ENCODE measurements at regions not wholly inside any gene's neighbourhood (a gene's known extent, or its start where the extent isn't known, plus 50 kb on each side); places are given as distances from the start of the nearest gene placed in this dataset.

DNA sequence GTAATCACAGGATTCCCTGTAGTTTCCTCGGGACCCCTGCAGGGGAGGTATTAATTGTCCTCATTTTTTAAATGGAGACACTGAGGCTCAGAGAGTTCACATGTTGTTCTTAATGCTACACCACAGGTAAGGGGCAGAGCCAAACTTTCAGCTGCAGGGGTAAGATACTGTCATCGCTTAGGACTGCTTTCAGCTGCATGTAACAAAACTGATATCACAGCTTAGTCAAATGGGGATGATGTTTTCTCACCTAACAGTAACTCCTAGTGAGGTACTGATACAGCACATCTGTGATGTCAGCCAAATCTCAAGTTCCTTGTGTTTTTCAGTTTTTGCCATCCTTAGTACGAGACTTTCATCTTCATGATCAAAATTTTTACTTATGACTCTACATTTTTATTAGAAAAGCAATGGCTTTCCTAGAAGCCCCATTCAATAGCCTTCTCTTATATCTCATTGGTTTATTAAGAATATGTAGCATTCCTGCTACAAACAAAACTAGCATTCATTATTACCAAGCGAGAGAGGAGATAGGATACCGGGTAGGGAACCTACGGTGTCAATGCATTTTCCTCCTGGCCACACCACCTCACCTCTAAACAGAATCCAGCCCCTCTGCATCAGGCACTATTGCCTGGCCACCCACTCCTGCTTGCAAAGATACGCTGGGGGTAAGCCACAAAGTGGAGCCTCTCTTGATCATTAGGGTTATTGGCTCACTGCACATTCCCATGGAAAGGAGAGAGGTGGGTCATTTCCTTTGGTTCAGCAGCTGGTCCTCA lies 557.5 kb downstream of the CD83 start:
- TF ChIP-seq, protein P1, sequence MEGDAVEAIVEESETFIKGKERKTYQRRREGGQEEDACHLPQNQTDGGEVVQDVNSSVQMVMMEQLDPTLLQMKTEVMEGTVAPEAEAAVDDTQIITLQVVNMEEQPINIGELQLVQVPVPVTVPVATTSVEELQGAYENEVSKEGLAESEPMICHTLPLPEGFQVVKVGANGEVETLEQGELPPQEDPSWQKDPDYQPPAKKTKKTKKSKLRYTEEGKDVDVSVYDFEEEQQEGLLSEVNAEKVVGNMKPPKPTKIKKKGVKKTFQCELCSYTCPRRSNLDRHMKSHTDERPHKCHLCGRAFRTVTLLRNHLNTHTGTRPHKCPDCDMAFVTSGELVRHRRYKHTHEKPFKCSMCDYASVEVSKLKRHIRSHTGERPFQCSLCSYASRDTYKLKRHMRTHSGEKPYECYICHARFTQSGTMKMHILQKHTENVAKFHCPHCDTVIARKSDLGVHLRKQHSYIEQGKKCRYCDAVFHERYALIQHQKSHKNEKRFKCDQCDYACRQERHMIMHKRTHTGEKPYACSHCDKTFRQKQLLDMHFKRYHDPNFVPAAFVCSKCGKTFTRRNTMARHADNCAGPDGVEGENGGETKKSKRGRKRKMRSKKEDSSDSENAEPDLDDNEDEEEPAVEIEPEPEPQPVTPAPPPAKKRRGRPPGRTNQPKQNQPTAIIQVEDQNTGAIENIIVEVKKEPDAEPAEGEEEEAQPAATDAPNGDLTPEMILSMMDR (IDR thresholded peaks at IDR 0.05; ENCODE audit: borderline replicate concordance): no peak
- DNase-seq: no peak
- Histone ChIP-seq H3K27ac (replicated peaks) (no peak overlapping the region), H3K27me3 (ENCODE audit: low read depth) (no peaks in the 10 kb centered on the region), H3K4me1 (peaks cover 13% of the 10 kb centered on the region), H3K36me3 (no peaks in the 10 kb centered on the region), H3K9me3 (replicated peaks) (no peaks in the 10 kb centered on the region), H3K4me3 (no peak overlapping the region)
- intact Hi-C loops (cut with micrococcal nuclease): no loop called here

DNA sequence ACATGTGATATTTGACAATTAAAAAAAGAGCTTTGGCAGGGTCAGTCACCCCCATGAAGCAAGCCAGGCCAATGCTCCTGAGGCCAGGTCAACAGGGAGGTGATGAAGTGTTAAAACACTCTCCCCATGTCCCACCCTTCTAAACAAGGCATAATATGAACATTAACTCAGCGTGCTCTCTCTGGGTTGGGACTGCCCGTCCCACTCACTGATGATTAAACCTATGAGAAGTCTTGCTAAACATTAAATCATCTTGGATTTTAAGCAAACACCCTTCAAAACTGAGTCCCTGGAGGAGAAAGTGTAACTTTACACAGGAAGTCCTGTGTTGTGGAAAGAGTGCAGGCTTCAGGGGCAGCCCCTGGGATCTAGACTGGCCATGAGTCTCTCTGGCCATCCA lies 558.5 kb downstream of the CD83 start:
- no peak for DNase-seq
- intact Hi-C loops (cut with micrococcal nuclease): no loop called here
- Histone ChIP-seq H3K4me1 (peaks cover 8% of the 10 kb centered on the region), H3K27me3 (ENCODE audit: low read depth) (no peaks in the 10 kb centered on the region), H3K9me3 (replicated peaks) (no peaks in the 10 kb centered on the region), H3K4me3 (no peak overlapping the region), H3K27ac (replicated peaks) (no peak overlapping the region), H3K36me3 (no peaks in the 10 kb centered on the region)
- TF ChIP-seq, protein P1 (IDR thresholded peaks at IDR 0.05; ENCODE audit: borderline replicate concordance): no peak

DNA sequence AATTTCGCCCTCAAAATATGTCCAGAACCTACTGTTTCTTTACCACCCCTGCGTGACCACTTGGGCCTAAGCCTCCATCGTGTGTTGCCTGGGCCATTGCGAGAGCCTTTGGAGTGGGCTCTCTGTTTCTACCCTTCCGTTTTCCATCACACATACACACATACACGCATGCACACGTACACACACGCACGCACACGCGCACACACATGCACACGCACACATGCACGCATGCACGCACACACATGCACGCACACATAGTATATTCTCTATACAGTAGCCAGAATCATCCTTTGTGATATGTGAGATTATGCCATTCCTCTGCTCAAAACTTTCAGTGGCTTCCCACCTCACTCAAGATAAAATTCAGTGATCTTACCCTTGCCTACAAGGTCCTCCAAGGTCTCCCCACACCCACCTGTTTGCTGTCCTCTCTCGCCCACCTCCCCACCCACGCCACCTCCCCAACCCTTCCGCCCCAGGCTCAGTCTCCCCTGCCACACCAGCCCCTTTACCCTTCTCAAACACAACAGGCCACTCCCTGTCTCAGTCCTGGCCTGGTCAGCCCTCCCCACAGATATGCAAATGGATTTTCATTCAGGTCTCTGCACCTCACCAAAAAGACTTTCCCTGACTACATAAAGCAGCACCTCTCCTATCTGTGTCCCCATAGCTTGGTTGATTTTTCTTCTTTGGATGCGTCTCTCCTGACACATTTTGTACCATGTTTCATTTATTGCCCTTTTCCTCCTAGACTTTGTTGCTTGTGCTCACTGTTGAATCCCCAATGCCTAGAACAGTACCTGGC lies 559.6 kb downstream of the CD83 start:
- TF ChIP-seq, protein P1 (IDR thresholded peaks at IDR 0.05; ENCODE audit: borderline replicate concordance): no peak

DNA sequence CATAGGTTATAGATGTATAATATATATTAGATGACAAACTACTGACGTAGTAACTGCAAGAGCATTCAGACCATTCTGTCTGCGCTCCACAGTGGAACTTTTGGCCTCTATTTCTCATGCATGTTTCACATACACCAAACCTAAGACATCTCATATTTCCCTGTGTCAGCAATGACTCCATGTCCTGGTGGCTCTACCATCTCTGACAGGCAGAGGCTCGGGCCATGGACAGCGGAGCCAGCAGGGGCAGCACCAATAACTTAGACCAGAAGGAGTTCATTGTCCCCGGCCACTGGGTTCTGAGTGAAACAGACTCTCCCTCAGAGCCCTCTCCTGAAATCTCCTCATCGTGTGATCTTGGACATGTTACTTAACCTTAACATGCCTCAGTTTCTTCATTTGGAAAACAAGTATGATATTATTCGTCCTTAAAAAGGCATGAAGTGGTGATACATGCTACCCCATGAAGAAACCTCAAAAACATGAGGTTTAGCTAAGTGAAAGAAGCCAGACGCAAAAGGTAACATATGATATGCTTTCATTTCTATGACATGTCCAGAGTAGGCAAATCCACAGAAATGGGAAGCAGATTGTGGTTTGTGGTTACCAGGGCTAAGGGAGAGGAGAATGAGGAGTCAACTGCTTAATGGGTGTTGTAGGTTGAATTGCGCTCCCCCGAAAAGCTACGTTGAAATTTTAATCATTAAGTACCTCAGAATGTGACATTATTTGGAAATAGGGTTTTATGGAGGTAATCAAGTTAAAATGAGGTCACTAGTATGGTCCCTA lies 564.0 kb upstream of the JARID2 start:
- no peaks in the 10 kb centered on the region for H3K27me3 ChIP-seq (ENCODE audit: low read depth)
- no peak overlapping the region for H3K4me3 ChIP-seq
- H3K27ac ChIP-seq (replicated peaks): no peak overlapping the region
- H3K4me1 ChIP-seq: no peaks in the 10 kb centered on the region
- no peak for DNase-seq
- TF ChIP-seq, protein P1 (IDR thresholded peaks at IDR 0.05; ENCODE audit: borderline replicate concordance): no peak
- intact Hi-C loops (cut with micrococcal nuclease): no loop called here
- H3K9me3 ChIP-seq (replicated peaks): no peaks in the 10 kb centered on the region
- H3K36me3 ChIP-seq: no peaks in the 10 kb centered on the region

More for the DNA sequence above, 559.6 kb downstream of the CD83 start:
- intact Hi-C loops (cut with micrococcal nuclease): no loop called here
- DNase-seq: no peak
- Histone ChIP-seq H3K36me3 (no peaks in the 10 kb centered on the region), H3K9me3 (replicated peaks) (no peaks in the 10 kb centered on the region), H3K4me3 (no peak overlapping the region), H3K27me3 (ENCODE audit: low read depth) (no peaks in the 10 kb centered on the region), H3K4me1 (no peaks in the 10 kb centered on the region), H3K27ac (replicated peaks) (no peak overlapping the region)

DNA sequence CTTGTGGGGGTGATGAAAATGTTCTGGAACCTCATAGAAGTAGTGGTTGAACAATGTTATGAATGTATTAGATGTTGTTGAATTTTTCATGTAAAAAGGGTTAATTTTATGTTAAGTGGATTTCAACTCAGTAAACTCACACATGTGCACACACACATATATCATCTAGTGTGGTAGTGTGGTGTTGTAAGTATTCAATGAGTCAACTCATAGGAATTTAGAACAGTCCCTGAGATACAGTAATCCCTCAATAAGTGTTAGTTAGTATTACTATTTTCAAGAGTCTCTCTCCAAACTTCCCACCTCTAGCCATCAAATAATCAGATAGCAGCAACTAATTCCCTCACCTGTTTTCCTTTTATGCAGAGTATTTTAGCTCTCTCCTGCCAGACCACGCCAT lies 563.1 kb upstream of the JARID2 start:
- Histone ChIP-seq H3K27me3 (ENCODE audit: low read depth) (no peaks in the 10 kb centered on the region), H3K36me3 (no peaks in the 10 kb centered on the region), H3K4me1 (no peaks in the 10 kb centered on the region), H3K4me3 (no peak overlapping the region), H3K9me3 (replicated peaks) (no peaks in the 10 kb centered on the region), H3K27ac (replicated peaks) (no peak overlapping the region)
- intact Hi-C loops (cut with micrococcal nuclease): no loop called here
- DNase-seq: no peak
- TF ChIP-seq, protein P1 (IDR thresholded peaks at IDR 0.05; ENCODE audit: borderline replicate concordance): no peak
